HG02870 (cell line): ENCODE measurements at regions not wholly inside any gene's neighbourhood (a gene's known extent, or its start where the extent isn't known, plus 50 kb on each side); places are given as distances from the start of the nearest gene placed in this dataset.
"Not testable (repeated sequence)": the region's sequence is repeated elsewhere in the genome, so short reads cannot be mapped to it uniquely, and the experiment has no call there.

ENCODE experiments used
- ATAC-seq: cut with Tn5 transposase; IDR thresholded peaks from one replicate; pipeline ENCODE4 v1.9.1; 2021; ENCODE audit warnings: mild to moderate bottlenecking, moderate library complexity; ENCODE audit not compliant: unreplicated experiment

GRCh38 chr5:33203931-33204330 lies 236.8 kb upstream of the TARS1 start:
- ATAC-seq, result no peak

DNA sequence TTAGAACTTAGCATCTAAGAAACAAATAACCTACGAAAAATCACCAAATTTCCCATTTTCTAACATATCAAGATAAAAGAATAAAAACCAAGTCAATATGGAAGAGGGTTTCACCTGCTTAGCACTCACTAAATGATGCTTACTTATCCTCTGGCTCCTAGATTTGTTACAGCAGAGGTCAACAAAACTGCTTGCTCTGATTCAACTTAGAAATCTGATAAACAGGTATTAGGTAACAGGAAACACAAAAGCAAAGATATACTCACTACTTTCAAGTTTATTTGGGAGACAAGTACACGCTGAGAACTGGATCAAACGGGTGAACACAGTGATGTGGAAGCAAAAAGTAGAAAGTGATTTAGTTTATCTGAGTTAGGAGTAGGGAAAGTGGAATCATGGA lies 235.7 kb upstream of the TARS1 start:
- ATAC-seq, result no peak

GRCh38 chr5:33205727-33206410 lies 234.9 kb upstream of the TARS1 start:
- no peak for ATAC-seq

GRCh38 chr5:33206962-33207506 lies 233.7 kb upstream of the TARS1 start:
- no peak for ATAC-seq

GRCh38 chr5:33209252-33209651 lies 231.5 kb upstream of the TARS1 start:
- ATAC-seq, result no peak

- ATAC-seq, result not testable (repeated sequence)
Measured at GRCh38 chr5:33210221-33210620, 230.5 kb upstream of the TARS1 start.

DNA sequence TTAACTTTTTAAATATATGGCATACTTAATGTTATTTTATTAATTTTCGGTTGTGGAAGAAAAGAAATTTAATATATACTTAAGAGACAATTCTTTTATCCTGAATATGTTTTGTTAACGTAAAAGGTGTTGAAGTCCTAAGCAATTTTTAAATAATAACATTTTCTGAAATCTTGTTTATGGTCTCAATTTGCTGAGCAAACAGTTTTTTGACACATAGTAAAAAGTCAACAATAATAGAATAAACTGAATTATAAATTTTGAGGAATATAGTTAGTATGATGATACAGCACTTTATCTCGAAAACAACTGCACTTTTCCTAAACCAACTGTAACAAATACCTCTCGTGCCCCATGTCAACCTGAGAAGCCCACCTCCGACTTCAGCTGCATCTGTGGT lies 229.8 kb upstream of the TARS1 start:
- ATAC-seq, result no peak

- no peak for ATAC-seq
Measured at GRCh38 chr5:33212439-33212838, 228.3 kb upstream of the TARS1 start.

- no peak for ATAC-seq
Measured at GRCh38 chr5:33212900-33213299, 227.9 kb upstream of the TARS1 start.

- no peak for ATAC-seq
Measured at GRCh38 chr5:33223563-33224284, 217.0 kb upstream of the TARS1 start.

GRCh38 chr5:33224285-33224961 lies 216.3 kb upstream of the TARS1 start:
- ATAC-seq, result no peak

DNA sequence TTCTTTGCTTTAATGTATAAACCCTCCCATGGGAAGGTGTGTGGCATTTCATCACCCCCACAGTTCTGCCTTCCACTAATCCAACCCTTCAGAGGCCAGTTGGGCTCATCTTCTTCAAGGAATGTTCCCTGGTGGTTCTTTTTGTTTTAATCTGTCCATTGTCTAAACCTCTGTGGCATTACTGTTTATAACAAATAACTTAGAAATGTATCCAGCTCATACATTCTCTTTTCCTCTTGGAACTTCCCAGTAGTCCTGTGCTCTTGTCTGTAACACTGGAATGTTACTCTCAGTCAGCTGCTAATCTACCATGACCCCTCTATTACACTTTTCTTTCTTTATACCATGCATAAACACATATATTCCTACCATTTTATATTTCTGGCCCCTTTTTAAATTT lies 213.5 kb upstream of the TARS1 start:
- ATAC-seq, result no peak

DNA sequence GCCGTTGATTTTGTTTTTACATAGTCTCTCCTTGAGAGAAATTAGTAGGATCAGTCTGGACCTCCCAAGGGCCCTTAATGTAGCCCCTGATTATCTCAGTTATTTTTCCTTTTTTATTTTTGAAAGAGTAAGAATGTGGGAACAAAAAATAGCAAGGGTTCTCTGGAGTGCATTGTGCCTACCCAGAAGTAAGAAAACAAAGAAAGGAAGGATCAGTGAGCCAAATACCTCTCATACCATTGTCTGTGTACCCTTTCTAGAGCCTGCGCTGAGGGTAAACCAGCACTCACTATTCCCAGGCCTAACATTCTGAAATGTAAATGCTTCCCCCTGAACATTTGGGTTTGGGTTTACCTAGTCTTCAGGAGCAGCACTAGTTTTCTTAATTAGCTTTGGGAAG lies 213.0 kb upstream of the TARS1 start:
- ATAC-seq, result no peak

DNA sequence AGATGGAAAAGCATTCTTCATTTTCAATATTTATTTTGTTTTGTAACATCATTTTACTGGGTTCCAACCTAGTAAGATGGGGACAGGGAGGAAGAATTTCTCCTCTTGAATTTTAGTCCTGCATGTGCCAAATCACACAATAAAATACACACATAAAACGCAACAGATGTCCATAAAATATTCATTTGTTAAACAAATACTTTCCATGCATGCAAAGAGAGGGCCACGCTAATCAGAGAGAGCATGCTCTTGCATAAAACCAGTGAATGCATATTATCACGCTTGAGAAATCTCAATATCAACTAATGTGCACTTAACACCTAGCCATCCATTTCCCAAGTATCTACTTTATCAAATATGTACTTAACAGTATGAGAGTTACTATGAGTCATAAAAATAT lies 212.6 kb upstream of the TARS1 start:
- no peak for ATAC-seq

DNA sequence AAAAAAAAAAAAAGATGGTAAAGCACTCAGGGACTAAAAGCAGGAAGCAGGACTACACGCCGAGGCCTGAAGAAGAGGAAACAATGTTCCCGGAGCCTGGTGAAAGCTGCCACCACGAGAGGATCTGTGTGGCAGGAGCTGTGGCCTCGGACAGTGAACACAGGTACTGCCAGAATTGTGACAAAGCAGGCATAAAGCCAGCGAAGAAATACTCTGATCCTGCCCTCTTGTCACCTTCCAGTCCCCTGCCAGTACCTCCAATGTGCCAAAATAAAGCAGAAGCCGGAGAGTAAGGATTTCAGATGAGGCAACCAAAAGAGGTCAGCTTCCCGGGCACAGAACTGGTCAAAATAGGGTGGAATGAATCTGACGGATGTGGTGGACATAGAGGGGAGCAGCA lies 211.5 kb upstream of the TARS1 start:
- ATAC-seq, result no peak

DNA sequence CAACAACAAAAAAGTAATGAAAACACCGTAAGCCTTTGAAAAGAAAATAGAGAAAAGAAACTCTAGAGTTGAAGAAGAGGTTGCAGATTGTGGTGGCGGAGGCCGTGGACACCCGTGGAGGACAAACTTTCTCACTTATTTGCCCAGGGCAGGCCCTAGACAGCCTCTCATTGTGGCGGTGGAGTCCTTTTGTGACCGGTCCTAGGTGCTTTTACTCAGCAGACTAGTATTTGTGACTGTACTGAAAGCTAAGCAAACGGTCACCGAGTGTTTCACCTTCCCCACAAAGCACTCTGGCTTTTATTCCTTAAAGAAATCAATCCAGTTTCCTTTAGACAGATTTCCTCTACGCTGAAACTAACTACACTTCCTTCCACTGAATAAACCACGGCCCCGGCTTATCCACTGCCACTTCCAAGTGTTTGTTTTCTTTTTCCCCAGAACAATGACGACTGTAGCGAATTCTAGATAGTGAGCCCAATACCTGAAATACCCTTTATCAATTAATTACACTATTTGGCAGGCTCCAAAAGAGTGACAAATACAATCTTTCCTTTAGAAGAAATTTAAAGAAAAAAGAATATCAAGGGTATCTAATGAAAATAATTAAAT lies 210.2 kb upstream of the TARS1 start:
- no peak for ATAC-seq

GRCh38 chr5:33231214-33231710 lies 209.5 kb upstream of the TARS1 start:
- no peak for ATAC-seq

GRCh38 chr5:33231935-33232334 lies 208.8 kb upstream of the TARS1 start:
- ATAC-seq, result no peak

- no peak for ATAC-seq
Measured at GRCh38 chr5:33232731-33233505, 207.8 kb upstream of the TARS1 start.

- ATAC-seq, result no peak
Measured at GRCh38 chr5:33235304-33235703, 205.5 kb upstream of the TARS1 start.
